ENCODE measurements at regions not wholly inside any gene's neighbourhood (a gene's known extent, or its start where the extent isn't known, plus 50 kb on each side); places are given as distances from the start of the nearest gene placed in this dataset.

DNA sequence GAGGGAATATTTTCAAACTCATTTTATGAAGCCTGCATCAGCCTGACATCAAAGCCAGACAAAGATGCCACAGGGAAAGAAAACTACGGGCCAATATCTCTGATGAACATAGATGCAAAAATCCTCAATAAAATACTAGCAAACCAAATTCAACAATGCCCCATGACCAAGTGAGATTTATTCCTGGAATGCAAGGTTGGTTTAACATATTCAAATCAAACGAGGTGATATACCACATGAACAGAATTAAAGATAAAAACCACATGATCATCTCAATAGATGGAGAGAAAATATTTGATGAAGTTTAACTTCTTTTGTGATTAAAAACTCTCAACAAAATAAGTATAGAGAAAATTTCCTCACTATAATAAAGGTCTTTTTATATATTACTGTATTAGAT lies 792.0 kb upstream of the ZNF608 start:
- H3K4me2 ChIP-seq: no peak overlapping the region
- POLR2A ChIA-PET: no interaction called here
- H3K9me3 ChIP-seq: peaks cover 7% of the 10 kb centered on the region; the same call in 2 of the 3 replicates
- DNase-seq (ENCODE audit: low read depth in 1 of 2, low spot score in 1 of 2): no peak
- H3K4me1 ChIP-seq: no peaks in the 10 kb centered on the region
- no peak for ATAC-seq
- H3K27ac ChIP-seq: no peak overlapping the region
- CTCF ChIA-PET: no interaction called here
- WGBS (ENCODE audit: missing lambda C conversion rate): 5% methylated on average over 2 of the region's 2 CpGs
- no peak for FAIRE-seq
- H3K4me3 ChIP-seq: no peak overlapping the region
- TF ChIP-seq NPAS2 (CRISPR knock-in tag; IDR thresholded peaks at IDR 0.05; ENCODE audit: borderline replicate concordance) (no peak), BHLHE40 (IDR thresholded peaks at IDR 0.05; ENCODE audit: low read depth, low read length) (no peak), CTCF (IDR thresholded peaks at IDR 0.05) (no peak), FOSL2 (IDR thresholded peaks at IDR 0.05) (no peak), FOSL2 (CRISPR knock-in tag; IDR thresholded peaks at IDR 0.05) (no peak), CHD4 (IDR thresholded peaks at IDR 0.05; ENCODE audit: borderline replicate concordance) (no peak), EHF (CRISPR knock-in tag; IDR thresholded peaks at IDR 0.05) (no peak)
- TF ChIP-seq, protein P1, sequence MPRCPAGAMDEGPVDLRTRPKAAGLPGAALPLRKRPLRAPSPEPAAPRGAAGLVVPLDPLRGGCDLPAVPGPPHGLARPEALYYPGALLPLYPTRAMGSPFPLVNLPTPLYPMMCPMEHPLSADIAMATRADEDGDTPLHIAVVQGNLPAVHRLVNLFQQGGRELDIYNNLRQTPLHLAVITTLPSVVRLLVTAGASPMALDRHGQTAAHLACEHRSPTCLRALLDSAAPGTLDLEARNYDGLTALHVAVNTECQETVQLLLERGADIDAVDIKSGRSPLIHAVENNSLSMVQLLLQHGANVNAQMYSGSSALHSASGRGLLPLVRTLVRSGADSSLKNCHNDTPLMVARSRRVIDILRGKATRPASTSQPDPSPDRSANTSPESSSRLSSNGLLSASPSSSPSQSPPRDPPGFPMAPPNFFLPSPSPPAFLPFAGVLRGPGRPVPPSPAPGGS (IDR thresholded peaks at IDR 0.05): no peak

DNA sequence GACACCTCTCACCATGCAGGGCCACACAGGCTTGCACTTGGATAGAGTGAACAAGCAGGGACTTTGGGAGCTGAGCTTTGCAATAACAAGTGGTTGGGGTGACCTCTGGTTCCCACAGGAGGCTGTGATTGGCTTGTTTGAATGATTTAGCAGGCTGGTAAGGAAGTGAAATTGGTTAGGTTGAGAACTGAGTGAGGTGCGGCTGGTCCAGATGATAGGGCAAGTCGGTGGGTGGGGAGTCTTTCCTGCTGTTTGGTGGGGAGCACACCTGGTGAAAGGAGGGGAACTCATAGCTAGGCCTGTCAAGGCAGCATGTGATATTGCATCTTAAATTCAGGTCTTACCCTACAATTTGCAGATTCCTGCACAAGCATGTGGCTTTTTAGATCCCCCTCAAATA lies 794.6 kb upstream of the ZNF608 start:
- CTCF ChIA-PET: no interaction called here
- WGBS (ENCODE audit: missing lambda C conversion rate): 60% methylated on average over 2 of the region's 2 CpGs

GRCh38 chr5:125549322-125549911 lies 803.0 kb upstream of the ZNF608 start:
- POLR2A ChIA-PET: no interaction called here
- no peak overlapping the region for H3K4me2 ChIP-seq
- no peaks in the 10 kb centered on the region for H3K9me3 ChIP-seq
- H3K27ac ChIP-seq: no peak overlapping the region
- CTCF ChIA-PET: no interaction called here
- DNase-seq (ENCODE audit: low read depth in 1 of 2, low spot score in 1 of 2) (no peak), ATAC-seq (no peak), FAIRE-seq (no peak)
- no peak overlapping the region for H3K4me3 ChIP-seq
- 29% methylated on average over 2 of the region's 2 CpGs for WGBS (ENCODE audit: missing lambda C conversion rate)
- no peaks in the 10 kb centered on the region for H3K4me1 ChIP-seq
- TF ChIP-seq, protein P2, sequence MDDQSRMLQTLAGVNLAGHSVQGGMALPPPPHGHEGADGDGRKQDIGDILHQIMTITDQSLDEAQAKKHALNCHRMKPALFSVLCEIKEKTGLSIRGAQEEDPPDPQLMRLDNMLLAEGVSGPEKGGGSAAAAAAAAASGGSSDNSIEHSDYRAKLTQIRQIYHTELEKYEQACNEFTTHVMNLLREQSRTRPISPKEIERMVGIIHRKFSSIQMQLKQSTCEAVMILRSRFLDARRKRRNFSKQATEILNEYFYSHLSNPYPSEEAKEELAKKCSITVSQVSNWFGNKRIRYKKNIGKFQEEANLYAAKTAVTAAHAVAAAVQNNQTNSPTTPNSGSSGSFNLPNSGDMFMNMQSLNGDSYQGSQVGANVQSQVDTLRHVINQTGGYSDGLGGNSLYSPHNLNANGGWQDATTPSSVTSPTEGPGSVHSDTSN (IDR thresholded peaks at IDR 0.05): no peak
- TF ChIP-seq MAFK (IDR thresholded peaks at IDR 0.05; ENCODE audit: partially characterized antibody) (no peak), EP300 (IDR thresholded peaks at IDR 0.05) (no peak), HMGXB4 (CRISPR knock-in tag; IDR thresholded peaks at IDR 0.05; ENCODE audit: borderline replicate concordance) (no peak), FOXS1 (CRISPR knock-in tag; IDR thresholded peaks at IDR 0.05) (no peak), GATA3 (IDR thresholded peaks at IDR 0.05; ENCODE audit: borderline replicate concordance) (no peak), POLR2A (IDR thresholded peaks at IDR 0.05; ENCODE audit: low read length) (no peak), JUNB (IDR thresholded peaks at IDR 0.05) (no peak), ZFP36 (IDR thresholded peaks at IDR 0.05; ENCODE audit: borderline replicate concordance, partially characterized antibody) (no peak)

More for the DNA sequence above, 794.6 kb upstream of the ZNF608 start:
- DNase-seq (ENCODE audit: low read depth in 1 of 2, low spot score in 1 of 2): no peak
- TF ChIP-seq RFX5 (IDR thresholded peaks at IDR 0.05) (no peak), FOSB (CRISPR knock-in tag; IDR thresholded peaks at IDR 0.05) (no peak), NR3C1 (IDR thresholded peaks at IDR 0.05) (no peak), POLR2AphosphoS2 (conservative IDR thresholded peaks at IDR 0.05; ENCODE audit: low read length) (no peak), CBX2 (IDR thresholded peaks at IDR 0.05; ENCODE audit: borderline replicate concordance, low read depth) (no peak), CTCF (IDR thresholded peaks at IDR 0.05) (no peak), SREBF2 (IDR thresholded peaks at IDR 0.05) (no peak), CEBPB (IDR thresholded peaks at IDR 0.05) (no peak), KDM5A (IDR thresholded peaks at IDR 0.05) (no peak), EP300 (IDR thresholded peaks at IDR 0.05) (no peak), HOXA7 (CRISPR knock-in tag; IDR thresholded peaks at IDR 0.05) (no peak)
- TF ChIP-seq, protein P3, sequence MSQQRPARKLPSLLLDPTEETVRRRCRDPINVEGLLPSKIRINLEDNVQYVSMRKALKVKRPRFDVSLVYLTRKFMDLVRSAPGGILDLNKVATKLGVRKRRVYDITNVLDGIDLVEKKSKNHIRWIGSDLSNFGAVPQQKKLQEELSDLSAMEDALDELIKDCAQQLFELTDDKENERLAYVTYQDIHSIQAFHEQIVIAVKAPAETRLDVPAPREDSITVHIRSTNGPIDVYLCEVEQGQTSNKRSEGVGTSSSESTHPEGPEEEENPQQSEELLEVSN (IDR thresholded peaks at IDR 0.05; ENCODE audit: borderline replicate concordance, low read depth): no peak
- Histone ChIP-seq H3K9me3 (peaks cover 6% of the 10 kb centered on the region; the same call in 2 of the 3 replicates), H3K4me1 (no peaks in the 10 kb centered on the region), H3K27ac (no peak overlapping the region), H3K4me3 (no peak overlapping the region), H3K4me2 (no peak overlapping the region)
- POLR2A ChIA-PET: no interaction called here
- no peak for ATAC-seq
- no peak for FAIRE-seq
